Left ventricle myocardium inferior (tissue), 1 donor: ENCODE measurements at regions not wholly inside any gene's neighbourhood (a gene's known extent, or its start where the extent isn't known, plus 50 kb on each side); places are given as distances from the start of the nearest gene placed in this dataset.

Source experiments
- DNase-seq: peaks from one replicate; pipeline ENCODE4 v3.0.0-alpha.2; 2020
- H3K27ac ChIP-seq: fragments of 200-600 bp; replicated peaks from 2 replicates; pipeline ENCODE4 v1.8.0; 2021
- H3K27me3 ChIP-seq: fragments of 200-600 bp; 2 replicates; pipeline ENCODE4 v1.8.0; 2021; ENCODE audit warnings: low read depth
- H3K36me3 ChIP-seq: fragments of 200-600 bp; 2 replicates; pipeline ENCODE4 v1.8.0; 2021
- H3K4me1 ChIP-seq: fragments of 200-600 bp; 2 replicates; pipeline ENCODE4 v1.8.0; 2021
- H3K4me3 ChIP-seq: fragments of 200-600 bp; 2 replicates; pipeline ENCODE4 v1.8.0; 2021; ENCODE audit warnings: mild to moderate bottlenecking, moderate library complexity
- H3K9me3 ChIP-seq: fragments of 200-600 bp; replicated peaks from 2 replicates; pipeline ENCODE4 v1.8.0; 2021
- intact Hi-C: fragments of 100-400 bp; cut with micrococcal nuclease; formaldehyde crosslinking; loops from one replicate; pipeline ENCODE4 v1.11.0; 2022
- TF ChIP-seq, protein P1 (sequence below): fragments of 200-600 bp; IDR thresholded peaks from 2 replicates; pipeline ENCODE4 v1.8.0; 2021; ENCODE audit warnings: antibody characterized with exemption, mild to moderate bottlenecking, borderline replicate concordance
- donor health status: DM: no; HTN: yes; CAD: no; lungs with severe emphysema.

- Histone ChIP-seq H3K4me1 (no peaks in the 10 kb centered on the region), H3K4me3 (no peak overlapping the region), H3K9me3 (no peaks in the 10 kb centered on the region), H3K27ac (no peak overlapping the region), H3K36me3 (no peaks in the 10 kb centered on the region), H3K27me3 (peaks cover 8% of the 10 kb centered on the region)
- DNase-seq, result no peak
- intact Hi-C loops, result no loop called here
- TF ChIP-seq, protein P1, sequence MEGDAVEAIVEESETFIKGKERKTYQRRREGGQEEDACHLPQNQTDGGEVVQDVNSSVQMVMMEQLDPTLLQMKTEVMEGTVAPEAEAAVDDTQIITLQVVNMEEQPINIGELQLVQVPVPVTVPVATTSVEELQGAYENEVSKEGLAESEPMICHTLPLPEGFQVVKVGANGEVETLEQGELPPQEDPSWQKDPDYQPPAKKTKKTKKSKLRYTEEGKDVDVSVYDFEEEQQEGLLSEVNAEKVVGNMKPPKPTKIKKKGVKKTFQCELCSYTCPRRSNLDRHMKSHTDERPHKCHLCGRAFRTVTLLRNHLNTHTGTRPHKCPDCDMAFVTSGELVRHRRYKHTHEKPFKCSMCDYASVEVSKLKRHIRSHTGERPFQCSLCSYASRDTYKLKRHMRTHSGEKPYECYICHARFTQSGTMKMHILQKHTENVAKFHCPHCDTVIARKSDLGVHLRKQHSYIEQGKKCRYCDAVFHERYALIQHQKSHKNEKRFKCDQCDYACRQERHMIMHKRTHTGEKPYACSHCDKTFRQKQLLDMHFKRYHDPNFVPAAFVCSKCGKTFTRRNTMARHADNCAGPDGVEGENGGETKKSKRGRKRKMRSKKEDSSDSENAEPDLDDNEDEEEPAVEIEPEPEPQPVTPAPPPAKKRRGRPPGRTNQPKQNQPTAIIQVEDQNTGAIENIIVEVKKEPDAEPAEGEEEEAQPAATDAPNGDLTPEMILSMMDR, result no peak
Observed at GRCh38 chr4:7121866-7122653, 54.2 kb upstream of the GRPEL1 start.

DNA sequence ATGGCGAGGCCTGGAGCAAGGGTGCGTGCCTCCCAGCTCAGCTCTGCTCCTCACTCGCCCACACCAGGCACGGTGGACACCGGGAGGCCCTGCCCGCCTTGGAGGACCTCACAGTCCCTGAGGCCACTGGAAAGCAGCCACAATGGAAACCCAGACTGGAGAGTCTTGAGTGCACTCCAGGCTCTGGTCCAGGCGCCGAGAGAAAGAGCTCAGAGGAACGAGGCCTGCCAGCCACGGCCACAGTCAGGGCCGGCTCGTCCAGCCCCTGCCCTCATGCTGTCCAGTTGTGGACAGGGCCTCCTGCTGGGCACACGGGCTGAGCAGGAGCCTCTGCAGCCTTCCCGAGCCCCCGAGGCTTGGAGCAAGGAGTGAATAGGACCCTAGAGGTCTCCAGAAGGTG lies 53.3 kb upstream of the GRPEL1 start:
- no peak overlapping the region for H3K4me3 ChIP-seq
- peaks cover 15% of the 10 kb centered on the region for H3K27me3 ChIP-seq
- DNase-seq, result no peak
- H3K9me3 ChIP-seq, result no peaks in the 10 kb centered on the region
- TF ChIP-seq, protein P1, result no peak
- no peaks in the 10 kb centered on the region for H3K4me1 ChIP-seq
- intact Hi-C loops, result no loop called here
- H3K36me3 ChIP-seq, result no peaks in the 10 kb centered on the region
- no peak overlapping the region for H3K27ac ChIP-seq

DNA sequence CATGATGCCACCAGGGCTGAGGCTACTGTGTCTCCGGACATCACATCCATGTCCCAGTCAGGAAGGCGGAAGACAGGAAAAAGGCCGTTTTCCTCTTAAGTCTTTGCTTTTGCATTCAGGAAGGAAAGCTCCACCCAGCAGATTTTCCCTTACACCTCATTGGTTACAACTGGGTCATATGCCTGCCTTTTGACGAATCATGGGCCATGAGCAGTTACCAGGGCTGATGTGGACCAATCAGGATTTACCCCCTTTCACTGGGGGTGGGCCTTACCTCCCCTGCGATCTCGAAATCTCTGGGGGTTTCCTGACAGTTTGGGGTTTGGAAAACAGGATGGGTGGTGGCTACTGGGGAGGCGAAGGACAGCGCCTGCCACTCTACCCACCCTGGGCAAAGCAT lies 52.5 kb upstream of the GRPEL1 start:
- H3K27me3 ChIP-seq, result peaks cover 21% of the 10 kb centered on the region
- DNase-seq, result no peak
- TF ChIP-seq, protein P1, result no peak
- H3K36me3 ChIP-seq, result no peaks in the 10 kb centered on the region
- intact Hi-C loops, result no loop called here
- H3K4me3 ChIP-seq, result no peak overlapping the region
- no peak overlapping the region for H3K27ac ChIP-seq
- no peaks in the 10 kb centered on the region for H3K4me1 ChIP-seq
- no peaks in the 10 kb centered on the region for H3K9me3 ChIP-seq

DNA sequence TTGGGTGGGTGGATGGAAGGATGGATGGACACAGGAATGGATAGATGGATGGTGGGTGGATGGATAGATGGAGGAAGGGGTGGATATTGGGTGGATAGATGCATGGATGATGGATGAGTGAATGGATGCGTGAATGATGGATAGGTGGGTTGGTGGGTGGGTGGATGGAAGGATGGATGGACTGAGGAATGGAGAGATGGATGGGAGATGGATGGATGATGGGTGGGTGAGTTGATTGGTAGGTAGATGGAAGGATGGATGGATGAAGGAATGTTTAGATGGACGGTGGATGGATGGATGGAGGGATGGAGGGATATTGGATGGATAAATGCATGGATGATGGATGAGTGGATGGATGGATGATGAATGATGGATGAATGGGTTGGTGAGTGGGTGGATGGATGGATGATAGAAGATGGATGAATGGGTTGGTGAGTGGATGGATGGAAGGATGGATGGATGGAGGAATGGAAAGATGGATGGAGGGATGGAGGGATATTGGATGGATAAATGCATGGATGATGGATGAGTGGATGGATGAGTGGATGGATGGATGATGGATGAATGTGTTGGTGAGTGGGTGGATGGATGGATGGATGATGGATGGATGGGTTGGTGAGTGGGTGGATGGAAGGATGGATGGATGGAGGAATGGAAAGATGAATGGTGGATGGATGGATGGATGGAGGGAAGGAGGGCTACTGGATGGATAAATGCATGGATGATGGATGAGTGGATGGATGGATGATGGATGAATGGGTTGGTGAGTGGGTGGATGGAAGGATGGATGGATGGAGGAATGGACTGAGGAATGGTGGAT lies 50.4 kb upstream of the GRPEL1 start:
- intact Hi-C loops, result no loop called here
- H3K27me3 ChIP-seq, result peaks cover 21% of the 10 kb centered on the region
- no peaks in the 10 kb centered on the region for H3K9me3 ChIP-seq
- TF ChIP-seq, protein P1, result no peak
- no peak for DNase-seq
- H3K4me3 ChIP-seq, result no peak overlapping the region
- H3K4me1 ChIP-seq, result no peaks in the 10 kb centered on the region
- H3K36me3 ChIP-seq, result no peaks in the 10 kb centered on the region
- H3K27ac ChIP-seq, result no peak overlapping the region
